A673 (cell line): ENCODE measurements at regions not wholly inside any gene's neighbourhood (a gene's known extent, or its start where the extent isn't known, plus 50 kb on each side); places are given as distances from the start of the nearest gene placed in this dataset.
"Not testable (repeated sequence)": the region's sequence is repeated elsewhere in the genome, so short reads cannot be mapped to it uniquely, and the experiment has no call there.

Experiments used
- BruUV-seq: library from RNA; stranded (reverse); fragments of 400-500 nt; replicated peaks from 2 replicates; lab custom pipeline; 2021; lab: Mats Ljungman, UMichigan
- CTCF ChIA-PET: fragments of 300-600 bp; sonication (Branson Sonifier 250); formaldehyde crosslinking; loops from one replicate; lab custom pipeline; 2022; ENCODE audit warnings: antibody characterized with exemption; lab: Charles Lee
- POLR2A ChIA-PET: fragments of 300-600 bp; sonication (Branson Sonifier 250); formaldehyde crosslinking; loops from one replicate; lab custom pipeline; 2022; ENCODE audit warnings: antibody characterized with exemption; ENCODE audit not compliant: low non-redundant PET; lab: Charles Lee
- DNase-seq: peaks from one replicate; pipeline ENCODE4 v3.0.0-alpha.2; 2015; ENCODE audit warnings: low spot score
- H3K27ac ChIP-seq: fragments of 200-600 bp; sonication (generic); 2 replicates; pipeline ENCODE4 v1.5.1; 2016; ENCODE audit warnings: mixed run types, low read depth, mild to moderate bottlenecking, mixed read lengths, antibody characterized with exemption, low read length; ENCODE audit not compliant: poor library complexity, severe bottlenecking
- H3K27me3 ChIP-seq: fragments of 200-600 bp; sonication (generic); replicated peaks from 2 replicates; pipeline ENCODE4 v1.6.1; 2017; ENCODE audit warnings: mixed run types, low read depth, mild to moderate bottlenecking, mixed read lengths, antibody characterized with exemption, low read length; ENCODE audit not compliant: insufficient read depth, poor library complexity
- H3K36me3 ChIP-seq: fragments of 200-600 bp; sonication (generic); 2 replicates; pipeline ENCODE4 v1.6.1; 2016; ENCODE audit warnings: mixed run types, mild to moderate bottlenecking, mixed read lengths, antibody characterized with exemption, low read length; ENCODE audit not compliant: insufficient read depth, poor library complexity, severe bottlenecking
- H3K4me1 ChIP-seq: fragments of 200-600 bp; sonication (generic); 2 replicates; pipeline ENCODE4 v1.6.1; 2017; ENCODE audit warnings: mixed run types, mild to moderate bottlenecking, mixed read lengths, antibody characterized with exemption, low read length; ENCODE audit not compliant: insufficient read depth, poor library complexity, severe bottlenecking
- H3K4me3 ChIP-seq: fragments of 200-600 bp; sonication (generic); 2 replicates; pipeline ENCODE4 v1.5.1; 2016; ENCODE audit warnings: low read depth, mixed run types, mild to moderate bottlenecking, mixed read lengths, low read length; ENCODE audit not compliant: poor library complexity, severe bottlenecking
- H3K9me3 ChIP-seq: fragments of 200-600 bp; sonication (generic); 2 replicates; pipeline ENCODE4 v1.6.1; 2016; ENCODE audit warnings: mixed run types, low read depth, mild to moderate bottlenecking, mixed read lengths, antibody characterized with exemption, low read length; ENCODE audit not compliant: poor library complexity, severe bottlenecking
- intact Hi-C: fragments of 100-400 bp; cut with micrococcal nuclease; formaldehyde crosslinking; loops from one replicate; pipeline ENCODE4 v1.10.0; 2022; ENCODE audit not compliant: unreplicated experiment

- H3K9me3 ChIP-seq, H3K27me3 ChIP-seq, H3K4me1 ChIP-seq, POLR2A ChIA-PET, H3K4me3 ChIP-seq, BruUV-seq, H3K36me3 ChIP-seq, DNase-seq, intact Hi-C loops, CTCF ChIA-PET, H3K27ac ChIP-seq: not testable (repeated sequence)
Observed at GRCh38 chr20:30537459-30537858, 720.0 kb upstream of the DEFB115 start.

- H3K36me3 ChIP-seq, POLR2A ChIA-PET, H3K9me3 ChIP-seq, CTCF ChIA-PET, BruUV-seq, DNase-seq, H3K4me1 ChIP-seq, intact Hi-C loops, H3K27me3 ChIP-seq, H3K27ac ChIP-seq, H3K4me3 ChIP-seq: not testable (repeated sequence)
Observed at GRCh38 chr20:30540330-30541069, 717.0 kb upstream of the DEFB115 start.

GRCh38 chr20:30551236-30551635 is 706.2 kb upstream of the DEFB115 start:
- H3K4me3 ChIP-seq, BruUV-seq, H3K4me1 ChIP-seq, CTCF ChIA-PET, DNase-seq, H3K27ac ChIP-seq, H3K27me3 ChIP-seq, H3K36me3 ChIP-seq, POLR2A ChIA-PET, H3K9me3 ChIP-seq, intact Hi-C loops: not testable (repeated sequence)

GRCh38 chr20:30556797-30557196 is 700.7 kb upstream of the DEFB115 start:
- DNase-seq, H3K4me1 ChIP-seq, POLR2A ChIA-PET, H3K4me3 ChIP-seq, CTCF ChIA-PET, intact Hi-C loops, H3K27me3 ChIP-seq, H3K36me3 ChIP-seq, H3K9me3 ChIP-seq, BruUV-seq, H3K27ac ChIP-seq: not testable (repeated sequence)

- CTCF ChIA-PET, H3K27ac ChIP-seq, H3K27me3 ChIP-seq, H3K4me3 ChIP-seq, DNase-seq, intact Hi-C loops, POLR2A ChIA-PET, H3K9me3 ChIP-seq, BruUV-seq, H3K4me1 ChIP-seq, H3K36me3 ChIP-seq: not testable (repeated sequence)
Observed at GRCh38 chr20:30565086-30565485, 692.4 kb upstream of the DEFB115 start.

GRCh38 chr20:30569867-30570266 is 687.6 kb upstream of the DEFB115 start:
- H3K4me3 ChIP-seq, H3K36me3 ChIP-seq, CTCF ChIA-PET, intact Hi-C loops, H3K27ac ChIP-seq, DNase-seq, H3K4me1 ChIP-seq, POLR2A ChIA-PET, H3K9me3 ChIP-seq, BruUV-seq, H3K27me3 ChIP-seq: not testable (repeated sequence)

GRCh38 chr20:30570622-30571021 is 686.8 kb upstream of the DEFB115 start:
- intact Hi-C loops, H3K4me1 ChIP-seq, BruUV-seq, CTCF ChIA-PET, H3K36me3 ChIP-seq, H3K4me3 ChIP-seq, H3K27me3 ChIP-seq, H3K27ac ChIP-seq, POLR2A ChIA-PET, DNase-seq, H3K9me3 ChIP-seq: not testable (repeated sequence)

- intact Hi-C loops, BruUV-seq: not testable (repeated sequence)
Observed at GRCh38 chr20:30574337-30574736, 683.1 kb upstream of the DEFB115 start.

More at GRCh38 chr20:30574337-30574736, 683.1 kb upstream of the DEFB115 start:
- H3K36me3 ChIP-seq, CTCF ChIA-PET, H3K4me1 ChIP-seq, H3K27ac ChIP-seq, H3K27me3 ChIP-seq, H3K4me3 ChIP-seq, H3K9me3 ChIP-seq, DNase-seq, POLR2A ChIA-PET: not testable (repeated sequence)
